Fibroblast of skin of right biceps (primary cell): ENCODE measurements at regions not wholly inside any gene's neighbourhood (a gene's known extent, or its start where the extent isn't known, plus 50 kb on each side); places are given as distances from the start of the nearest gene placed in this dataset.

Source experiments
- DNase-seq: peaks from one replicate; pipeline ENCODE4 v3.0.0-alpha.2; 2013

GRCh38 chr2:219772103-219772635, 144.7 kb downstream of the SLC4A3 start:
- no peak for DNase-seq

GRCh38 chr2:219772697-219773096, 145.3 kb downstream of the SLC4A3 start:
- DNase-seq = no peak

- no peak for DNase-seq
Observed at GRCh38 chr2:219775506-219775905, 148.1 kb downstream of the SLC4A3 start.

- no peak for DNase-seq
Observed at GRCh38 chr2:219777388-219777787, 150.0 kb downstream of the SLC4A3 start.

- no peak for DNase-seq
Observed at GRCh38 chr2:219778189-219778588, 150.8 kb downstream of the SLC4A3 start.

GRCh38 chr2:219782737-219783348, 155.4 kb downstream of the SLC4A3 start:
- no peak for DNase-seq

- peak; percentile 35 for DNase-seq
Observed at GRCh38 chr2:219783359-219783975, 156.0 kb downstream of the SLC4A3 start.

GRCh38 chr2:219784178-219784577, 156.7 kb downstream of the SLC4A3 start:
- no peak for DNase-seq

- DNase-seq = no peak
Observed at GRCh38 chr2:219789476-219789875, 162.0 kb downstream of the SLC4A3 start.

- no peak for DNase-seq
Observed at GRCh38 chr2:219792446-219792845, 165.0 kb downstream of the SLC4A3 start.

- DNase-seq = no peak
Observed at GRCh38 chr2:219798430-219798829, 171.0 kb downstream of the SLC4A3 start.

- peak; percentile 57 for DNase-seq
Observed at GRCh38 chr2:219803294-219803693, 175.9 kb downstream of the SLC4A3 start.

- no peak for DNase-seq
Observed at GRCh38 chr2:219810895-219811294, 183.5 kb downstream of the SLC4A3 start.

- no peak for DNase-seq
Observed at GRCh38 chr2:219812672-219813071, 185.2 kb downstream of the SLC4A3 start.

GRCh38 chr2:219820767-219821166, 193.3 kb downstream of the SLC4A3 start:
- DNase-seq = no peak

GRCh38 chr2:219823574-219823973, 196.1 kb downstream of the SLC4A3 start:
- no peak for DNase-seq

- DNase-seq = no peak
Observed at GRCh38 chr2:219824996-219825395, 197.6 kb downstream of the SLC4A3 start.

- DNase-seq = no peak
Observed at GRCh38 chr2:219828127-219828526, 200.7 kb downstream of the SLC4A3 start.

GRCh38 chr2:219829667-219830352, 202.4 kb downstream of the SLC4A3 start:
- DNase-seq = no peak

- no peak for DNase-seq
Observed at GRCh38 chr2:219830353-219830738, 202.9 kb downstream of the SLC4A3 start.

- DNase-seq = no peak
Observed at GRCh38 chr2:219831957-219832356, 204.5 kb downstream of the SLC4A3 start.

GRCh38 chr2:219832904-219833303, 205.5 kb downstream of the SLC4A3 start:
- DNase-seq = no peak

- no peak for DNase-seq
Observed at GRCh38 chr2:219835493-219835892, 208.1 kb downstream of the SLC4A3 start.

- DNase-seq = peak; percentile 14
Observed at GRCh38 chr2:219836647-219837177, 209.3 kb downstream of the SLC4A3 start.
